ENCODE measurements at regions not wholly inside any gene's neighbourhood (a gene's known extent, or its start where the extent isn't known, plus 50 kb on each side); places are given as distances from the start of the nearest gene placed in this dataset.
"Not testable (repeated sequence)": the region's sequence is repeated elsewhere in the genome, so short reads cannot be mapped to it uniquely, and the experiment has no call there.

DNA sequence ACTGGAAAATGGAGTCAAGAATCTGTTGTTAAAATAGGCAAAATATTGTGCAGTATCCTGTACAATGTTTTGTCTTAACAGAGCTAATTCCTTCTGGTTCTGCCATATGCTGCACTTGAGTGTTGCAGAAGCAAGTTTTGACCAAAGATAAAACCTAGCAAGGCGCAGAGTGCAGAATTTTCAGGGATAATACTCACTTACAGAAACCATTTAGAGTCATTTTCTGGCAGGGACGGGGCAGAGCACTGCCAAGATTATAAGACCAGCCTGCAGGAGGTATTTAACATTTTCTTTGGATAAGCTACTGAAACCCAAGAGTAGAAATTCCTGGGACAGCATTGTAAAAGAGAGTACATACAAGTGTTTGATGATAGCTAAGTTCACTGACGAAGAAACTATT, 159.5 kb upstream of the EDNRB start:
- H3K27ac Mint-ChIP-seq (ENCODE audit: unreplicated experiment): no peak overlapping the region
- TF ChIP-seq, protein P1, sequence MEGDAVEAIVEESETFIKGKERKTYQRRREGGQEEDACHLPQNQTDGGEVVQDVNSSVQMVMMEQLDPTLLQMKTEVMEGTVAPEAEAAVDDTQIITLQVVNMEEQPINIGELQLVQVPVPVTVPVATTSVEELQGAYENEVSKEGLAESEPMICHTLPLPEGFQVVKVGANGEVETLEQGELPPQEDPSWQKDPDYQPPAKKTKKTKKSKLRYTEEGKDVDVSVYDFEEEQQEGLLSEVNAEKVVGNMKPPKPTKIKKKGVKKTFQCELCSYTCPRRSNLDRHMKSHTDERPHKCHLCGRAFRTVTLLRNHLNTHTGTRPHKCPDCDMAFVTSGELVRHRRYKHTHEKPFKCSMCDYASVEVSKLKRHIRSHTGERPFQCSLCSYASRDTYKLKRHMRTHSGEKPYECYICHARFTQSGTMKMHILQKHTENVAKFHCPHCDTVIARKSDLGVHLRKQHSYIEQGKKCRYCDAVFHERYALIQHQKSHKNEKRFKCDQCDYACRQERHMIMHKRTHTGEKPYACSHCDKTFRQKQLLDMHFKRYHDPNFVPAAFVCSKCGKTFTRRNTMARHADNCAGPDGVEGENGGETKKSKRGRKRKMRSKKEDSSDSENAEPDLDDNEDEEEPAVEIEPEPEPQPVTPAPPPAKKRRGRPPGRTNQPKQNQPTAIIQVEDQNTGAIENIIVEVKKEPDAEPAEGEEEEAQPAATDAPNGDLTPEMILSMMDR (conservative IDR thresholded peaks at IDR 0.05): no peak
- H3K9me3 Mint-ChIP-seq: peaks cover 28% of the 10 kb centered on the region
- no peak for DNase-seq (ENCODE audit: low read depth, low spot score)
- H3K36me3 Mint-ChIP-seq (ENCODE audit: low read depth): peaks cover 28% of the 10 kb centered on the region
- no peaks in the 10 kb centered on the region for H3K27me3 Mint-ChIP-seq (ENCODE audit: low read depth)
- H3K4me1 Mint-ChIP-seq: no peaks in the 10 kb centered on the region
- H3K4me3 Mint-ChIP-seq: no peak overlapping the region

DNA sequence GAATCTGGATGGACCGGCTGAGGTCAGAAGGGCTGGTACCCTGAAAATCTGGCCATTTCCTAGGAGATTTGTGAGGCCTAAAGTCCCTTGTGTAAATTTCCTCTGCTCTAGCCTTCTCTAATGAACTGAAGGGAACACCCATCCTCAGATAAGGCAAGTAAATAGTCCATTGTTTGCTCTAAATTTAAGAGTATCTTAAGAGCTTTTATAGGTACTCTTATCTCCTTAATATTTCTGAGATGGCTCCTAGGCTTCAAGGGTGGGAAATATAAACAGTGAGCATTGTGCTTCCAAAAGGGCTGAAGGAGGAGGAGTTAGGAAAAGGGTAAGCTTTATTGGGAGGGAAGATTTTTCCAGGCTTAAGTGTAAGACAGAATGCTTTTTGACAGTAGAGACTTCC, 148.7 kb upstream of the EDNRB start:
- Mint-ChIP-seq H3K9me3 (peaks cover 4% of the 10 kb centered on the region), H3K4me1 (peaks cover 5% of the 10 kb centered on the region), H3K27me3 (ENCODE audit: low read depth) (no peaks in the 10 kb centered on the region), H3K4me3 (no peak overlapping the region), H3K36me3 (ENCODE audit: low read depth) (peaks cover 2% of the 10 kb centered on the region), H3K27ac (ENCODE audit: unreplicated experiment) (peak overlapping the region; percentile 1)
- TF ChIP-seq, protein P1 (conservative IDR thresholded peaks at IDR 0.05): no peak
- DNase-seq (ENCODE audit: low read depth, low spot score): no peak

DNA sequence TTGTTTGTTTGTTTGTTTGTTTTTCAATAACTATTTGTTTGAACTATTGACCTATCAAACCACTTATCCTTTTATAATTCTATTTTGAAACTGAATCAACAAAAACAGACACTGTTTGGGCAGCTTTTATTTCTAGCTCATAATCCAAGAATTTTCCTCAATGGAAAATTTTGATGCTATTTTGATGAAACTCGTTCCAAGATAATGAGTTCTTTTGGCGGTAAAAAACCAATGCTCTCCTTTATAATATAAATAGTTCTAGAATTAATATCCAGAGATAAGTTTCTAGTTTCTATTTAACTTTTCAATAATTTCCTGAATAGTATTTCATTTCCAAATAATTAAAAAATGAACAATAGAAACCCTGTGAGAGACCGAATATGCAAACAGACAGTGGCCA, 146.5 kb upstream of the EDNRB start:
- DNase-seq (ENCODE audit: low read depth, low spot score): no peak
- Mint-ChIP-seq H3K9me3 (no peaks in the 10 kb centered on the region), H3K27me3 (ENCODE audit: low read depth) (no peaks in the 10 kb centered on the region), H3K4me3 (no peak overlapping the region), H3K36me3 (ENCODE audit: low read depth) (no peaks in the 10 kb centered on the region), H3K4me1 (peaks cover 5% of the 10 kb centered on the region), H3K27ac (ENCODE audit: unreplicated experiment) (no peak overlapping the region)
- TF ChIP-seq, protein P1 (conservative IDR thresholded peaks at IDR 0.05): no peak

DNA sequence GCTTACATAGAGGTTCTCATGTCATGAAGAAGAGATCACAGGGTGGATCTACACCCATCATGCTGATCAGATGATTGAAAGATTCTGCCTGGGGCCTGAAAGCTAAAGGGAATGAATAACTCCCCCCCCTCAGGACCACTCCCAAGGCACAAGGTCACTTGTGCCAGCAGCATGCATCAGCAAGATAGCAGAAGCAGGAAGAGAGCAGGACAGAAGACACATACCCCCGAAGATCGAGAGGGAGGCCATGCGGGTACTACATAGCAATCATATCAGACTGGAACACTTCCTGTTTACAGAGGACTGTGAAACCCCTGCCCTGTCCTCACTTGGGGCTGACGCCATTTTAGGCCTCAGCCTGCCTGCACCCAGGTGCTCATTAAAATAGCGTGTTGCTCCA, 143.2 kb upstream of the EDNRB start:
- no peak overlapping the region for H3K4me3 Mint-ChIP-seq
- H3K9me3 Mint-ChIP-seq: peaks cover 10% of the 10 kb centered on the region
- TF ChIP-seq, protein P1 (conservative IDR thresholded peaks at IDR 0.05): no peak
- no peaks in the 10 kb centered on the region for H3K4me1 Mint-ChIP-seq
- no peak for DNase-seq (ENCODE audit: low read depth, low spot score)
- no peak overlapping the region for H3K27ac Mint-ChIP-seq (ENCODE audit: unreplicated experiment)
- peaks cover 10% of the 10 kb centered on the region for H3K36me3 Mint-ChIP-seq (ENCODE audit: low read depth)
- H3K27me3 Mint-ChIP-seq (ENCODE audit: low read depth): no peaks in the 10 kb centered on the region

DNA sequence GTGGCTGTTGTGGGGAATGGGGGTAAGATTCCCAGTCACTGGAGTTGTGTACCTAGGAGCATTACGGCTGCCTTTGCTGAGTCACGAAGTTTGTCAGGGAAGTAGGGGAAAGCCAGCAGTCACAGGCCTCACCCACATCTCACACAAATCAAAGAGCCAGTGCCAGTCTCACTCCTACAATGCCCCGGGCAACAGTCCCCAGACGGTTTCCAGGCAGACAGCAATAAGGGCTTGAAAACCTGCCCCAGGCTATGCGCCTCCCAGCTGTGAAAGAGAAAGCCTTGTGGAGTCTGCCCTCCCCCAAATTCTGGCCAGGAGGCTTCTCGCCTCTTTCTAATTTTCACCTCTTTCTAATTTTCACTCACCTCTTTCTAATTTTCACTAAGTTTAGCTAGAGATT, 142.3 kb upstream of the EDNRB start:
- DNase-seq (ENCODE audit: low read depth, low spot score): no peak
- no peak overlapping the region for H3K4me3 Mint-ChIP-seq
- H3K27ac Mint-ChIP-seq (ENCODE audit: unreplicated experiment): peak overlapping the region; percentile 28
- H3K9me3 Mint-ChIP-seq: peaks cover 15% of the 10 kb centered on the region
- no peaks in the 10 kb centered on the region for H3K27me3 Mint-ChIP-seq (ENCODE audit: low read depth)
- peaks cover 16% of the 10 kb centered on the region for H3K36me3 Mint-ChIP-seq (ENCODE audit: low read depth)
- TF ChIP-seq, protein P1 (conservative IDR thresholded peaks at IDR 0.05): no peak
- H3K4me1 Mint-ChIP-seq: no peaks in the 10 kb centered on the region

DNA sequence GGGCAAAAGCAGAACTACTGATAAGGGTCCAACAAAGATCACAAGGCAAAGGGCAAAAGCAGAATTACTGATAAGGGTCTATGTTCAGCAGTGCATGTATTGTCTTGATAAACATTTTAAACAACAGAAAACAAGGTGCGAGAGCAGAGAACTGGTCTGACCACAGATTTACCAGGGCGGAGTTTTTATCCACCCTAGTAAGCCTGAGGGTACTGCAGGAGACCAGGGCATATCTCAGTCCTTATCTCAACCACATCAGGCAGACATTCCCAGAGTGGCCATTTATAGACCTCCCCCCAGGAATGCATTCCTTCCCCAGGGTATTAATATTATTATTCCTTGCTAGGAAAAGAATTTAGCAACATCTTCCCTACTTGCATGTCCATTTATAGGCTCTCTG, 138.2 kb upstream of the EDNRB start:
- peaks cover 15% of the 10 kb centered on the region for H3K9me3 Mint-ChIP-seq
- not testable (repeated sequence) for H3K4me3 Mint-ChIP-seq; H3K4me1 Mint-ChIP-seq; DNase-seq (ENCODE audit: low read depth, low spot score); H3K27me3 Mint-ChIP-seq (ENCODE audit: low read depth); H3K27ac Mint-ChIP-seq (ENCODE audit: unreplicated experiment)
- peaks cover 18% of the 10 kb centered on the region for H3K36me3 Mint-ChIP-seq (ENCODE audit: low read depth)

All from neural crest cell (in vitro differentiated cells).